Trophoblast cell (in vitro differentiated cells and primary cell): ENCODE measurements at regions not wholly inside any gene's neighbourhood (a gene's known extent, or its start where the extent isn't known, plus 50 kb on each side); places are given as distances from the start of the nearest gene placed in this dataset.

Source experiments
- DNase-seq, 2 donors: peaks; one replicate each; pipeline ENCODE4 v3.0.0-alpha.2; 2016
- H2AFZ ChIP-seq: 2 replicates; pipeline ENCODE4 v1.6.1; 2013; ENCODE audit warnings: low read length, moderate library complexity, mild to moderate bottlenecking; ENCODE audit not compliant: insufficient read depth, poor library complexity
- H2AK5ac ChIP-seq: 2 replicates; pipeline ENCODE4 v1.6.1; 2013; ENCODE audit warnings: mild to moderate bottlenecking, low read length
- H2BK120ac ChIP-seq: 2 replicates; pipeline ENCODE4 v1.6.1; 2013; ENCODE audit warnings: low read length, mild to moderate bottlenecking, moderate library complexity; ENCODE audit not compliant: insufficient read depth, poor library complexity
- H2BK12ac ChIP-seq: 2 replicates; pipeline ENCODE4 v1.6.1; 2013; ENCODE audit warnings: mild to moderate bottlenecking, low read length, moderate library complexity
- H2BK5ac ChIP-seq: 2 replicates; pipeline ENCODE4 v1.6.1; 2013; ENCODE audit warnings: low read length, low read depth, moderate library complexity, mild to moderate bottlenecking; ENCODE audit not compliant: poor library complexity
- H3K14ac ChIP-seq: 2 replicates; pipeline ENCODE4 v1.6.1; 2013; ENCODE audit warnings: mild to moderate bottlenecking, low read length
- H3K18ac ChIP-seq: 2 replicates; pipeline ENCODE4 v1.6.1; 2013; ENCODE audit warnings: mild to moderate bottlenecking, low read length
- H3K23ac ChIP-seq: 2 replicates; pipeline ENCODE4 v1.6.1; 2013; ENCODE audit warnings: low read length
- H3K27ac ChIP-seq: 2 replicates; pipeline ENCODE4 v1.5.1; 2013; ENCODE audit warnings: low read depth, mild to moderate bottlenecking, inconsistent platforms, low read length, moderate library complexity
- H3K27me3 ChIP-seq: 2 replicates; pipeline ENCODE4 v1.6.1; 2013; ENCODE audit warnings: inconsistent platforms, mild to moderate bottlenecking, low read length, moderate library complexity; ENCODE audit not compliant: insufficient read depth
- H3K36me3 ChIP-seq, 2 experiments: 1 replicate in 1 of 2; 2 replicates in 1 of 2; pipeline ENCODE4 v1.6.1; 2013; ENCODE audit warnings: low read length in 2 of 2, mild to moderate bottlenecking in 2 of 2, moderate library complexity in 1 of 2; ENCODE audit not compliant: insufficient read depth in 2 of 2, control insufficient read depth in 1 of 2
- H3K4ac ChIP-seq: 2 replicates; pipeline ENCODE4 v1.6.1; 2013; ENCODE audit warnings: low read depth, mild to moderate bottlenecking, low read length, moderate library complexity
- H3K4me1 ChIP-seq, 2 experiments: 1 replicate in 1 of 2; 2 replicates in 1 of 2; pipeline ENCODE4 v1.6.1; 2013; ENCODE audit warnings: low read length in 2 of 2, mild to moderate bottlenecking in 2 of 2, moderate library complexity in 1 of 2; ENCODE audit not compliant: insufficient read depth in 2 of 2, control insufficient read depth in 1 of 2
- H3K4me2 ChIP-seq: 2 replicates; pipeline ENCODE4 v1.6.1; 2013; ENCODE audit warnings: inconsistent platforms, mild to moderate bottlenecking, low read length, moderate library complexity
- H3K4me3 ChIP-seq: 2 replicates; pipeline ENCODE4 v1.5.1; 2013; ENCODE audit warnings: mild to moderate bottlenecking, low read depth, low read length, inconsistent platforms
- H3K79me1 ChIP-seq: one replicate; pipeline ENCODE4 v1.6.1; 2013; ENCODE audit warnings: low read length
- H3K79me2 ChIP-seq: 2 replicates; pipeline ENCODE4 v1.6.1; 2013; ENCODE audit warnings: low read length, mild to moderate bottlenecking; ENCODE audit not compliant: control insufficient read depth, insufficient read depth, poor library complexity
- H3K9ac ChIP-seq: 2 replicates; pipeline ENCODE4 v1.6.1; 2013; ENCODE audit warnings: mild to moderate bottlenecking, low read length
- H3K9me3 ChIP-seq: 2 replicates; pipeline ENCODE4 v1.6.1; 2013; ENCODE audit warnings: low read depth, mild to moderate bottlenecking, control low read depth, inconsistent platforms, low read length; ENCODE audit not compliant: insufficient read depth
- H4K12ac ChIP-seq: 2 replicates; pipeline ENCODE4 v1.6.1; 2013; ENCODE audit warnings: low read depth, mild to moderate bottlenecking, low read length, moderate library complexity
- H4K8ac ChIP-seq: 2 replicates; pipeline ENCODE4 v1.6.1; 2013; ENCODE audit warnings: low read depth, mild to moderate bottlenecking, low read length, moderate library complexity
- H4K91ac ChIP-seq: one replicate; pipeline ENCODE4 v1.6.1; 2013; ENCODE audit warnings: low read depth, mild to moderate bottlenecking, low read length, moderate library complexity
- WGBS: extraction: QIAGEN DNeasy Blood & Tissue Kit; methylation state at CpG from one replicate; pipeline ENCODE4 v1.1.7; 2013; ENCODE audit warnings: missing lambda C conversion rate; ENCODE audit not compliant: insufficient read length, insufficient coverage; ENCODE audit errors: extremely low coverage; 5-methylcytosine and 5-hydroxymethylcytosine counted together

GRCh38 chr15:36062357-36062756 is 516.4 kb upstream of the DPH6 start:
- Histone ChIP-seq H3K9me3 (no peaks in the 10 kb centered on the region), H4K8ac (no peak overlapping the region), H4K91ac (no peak overlapping the region), H3K79me2 (no peaks in the 10 kb centered on the region), H3K23ac (no peak overlapping the region), H3K27me3 (no peaks in the 10 kb centered on the region), H2BK120ac (no peak overlapping the region), H2BK12ac (no peak overlapping the region), H3K79me1 (no peaks in the 10 kb centered on the region), H3K4ac (no peak overlapping the region), H3K4me1 (no peaks in the 10 kb centered on the region), H3K27ac (no peak overlapping the region), H2BK5ac (no peak overlapping the region), H4K12ac (no peak overlapping the region), H3K9ac (no peak overlapping the region), H3K4me3 (no peak overlapping the region), H2AFZ (no peak overlapping the region), H3K18ac (no peak overlapping the region), H3K14ac (no peak overlapping the region), H3K36me3 (no peaks in the 10 kb centered on the region), H3K4me2 (no peak overlapping the region), H2AK5ac (no peak overlapping the region)
- DNase-seq, result no peak
- WGBS, result no CpG with 5 or more reads among the region's 4 CpGs

- Histone ChIP-seq H3K79me1 (no peaks in the 10 kb centered on the region), H2AFZ (no peak overlapping the region), H3K9ac (no peak overlapping the region), H2BK120ac (no peak overlapping the region), H4K12ac (no peak overlapping the region), H2BK12ac (no peak overlapping the region), H2BK5ac (no peak overlapping the region), H3K4ac (no peak overlapping the region), H3K14ac (no peak overlapping the region), H3K23ac (no peak overlapping the region), H3K18ac (no peak overlapping the region), H3K79me2 (no peaks in the 10 kb centered on the region), H3K27me3 (no peaks in the 10 kb centered on the region), H3K27ac (no peak overlapping the region), H3K4me1 (no peaks in the 10 kb centered on the region), H4K91ac (no peak overlapping the region), H2AK5ac (no peak overlapping the region), H3K9me3 (no peaks in the 10 kb centered on the region), H3K4me2 (no peak overlapping the region), H3K4me3 (no peak overlapping the region), H3K36me3 (no peaks in the 10 kb centered on the region), H4K8ac (no peak overlapping the region)
- no CpG with 5 or more reads among the region's 3 CpGs for WGBS
- DNase-seq, result no peak
Measured at GRCh38 chr15:36066757-36067156, 512.7 kb upstream of the CDIN1 start.

- WGBS, result no CpG with 5 or more reads among the region's 21 CpGs
- Histone ChIP-seq H4K12ac (no peak overlapping the region), H3K4me1 (no peaks in the 10 kb centered on the region)
Measured at GRCh38 chr15:36067483-36068274, 511.7 kb upstream of the CDIN1 start.

GRCh38 chr15:36075333-36075732 is 504.1 kb upstream of the CDIN1 start:
- no peak overlapping the region for H2BK5ac ChIP-seq
- H3K14ac ChIP-seq, result no peak overlapping the region
- H2BK12ac ChIP-seq, result no peak overlapping the region
- no peak overlapping the region for H3K23ac ChIP-seq
- no peaks in the 10 kb centered on the region for H3K79me2 ChIP-seq
- no peak overlapping the region for H3K4me3 ChIP-seq
- H3K79me1 ChIP-seq, result no peaks in the 10 kb centered on the region
- no peak overlapping the region for H3K18ac ChIP-seq
- H2AFZ ChIP-seq, result no peak overlapping the region
- H3K27ac ChIP-seq, result no peak overlapping the region
- DNase-seq, result no peak
- no peak overlapping the region for H2BK120ac ChIP-seq
- H2AK5ac ChIP-seq, result no peak overlapping the region
- H3K4ac ChIP-seq, result no peak overlapping the region
- no peak overlapping the region for H3K9ac ChIP-seq
- no peak overlapping the region for H4K12ac ChIP-seq
- no peaks in the 10 kb centered on the region for H3K36me3 ChIP-seq
- no peak overlapping the region for H4K8ac ChIP-seq
- H3K27me3 ChIP-seq, result no peaks in the 10 kb centered on the region
- no peaks in the 10 kb centered on the region for H3K4me1 ChIP-seq
- H3K9me3 ChIP-seq, result no peaks in the 10 kb centered on the region
- no peak overlapping the region for H4K91ac ChIP-seq
- no peak overlapping the region for H3K4me2 ChIP-seq

More at GRCh38 chr15:36067483-36068274, 511.7 kb upstream of the CDIN1 start:
- no peak overlapping the region for H4K8ac ChIP-seq
- H2BK120ac ChIP-seq, result no peak overlapping the region
- H3K36me3 ChIP-seq, result no peaks in the 10 kb centered on the region
- H3K4ac ChIP-seq, result no peak overlapping the region
- no peak overlapping the region for H3K18ac ChIP-seq
- no peak overlapping the region for H3K27ac ChIP-seq
- H3K79me1 ChIP-seq, result no peaks in the 10 kb centered on the region
- no peak overlapping the region for H3K4me3 ChIP-seq
- no peak for DNase-seq
- H2AFZ ChIP-seq, result no peak overlapping the region
- H3K14ac ChIP-seq, result no peak overlapping the region
- H3K79me2 ChIP-seq, result no peaks in the 10 kb centered on the region
- no peaks in the 10 kb centered on the region for H3K9me3 ChIP-seq
- no peak overlapping the region for H3K23ac ChIP-seq
- H3K27me3 ChIP-seq, result no peaks in the 10 kb centered on the region
- H2BK12ac ChIP-seq, result no peak overlapping the region
- H2AK5ac ChIP-seq, result no peak overlapping the region
- no peak overlapping the region for H4K91ac ChIP-seq
- H3K4me2 ChIP-seq, result no peak overlapping the region
- H2BK5ac ChIP-seq, result no peak overlapping the region
- H3K9ac ChIP-seq, result no peak overlapping the region
